Loucy (cell line): ENCODE measurements at regions not wholly inside any gene's neighbourhood (a gene's known extent, or its start where the extent isn't known, plus 50 kb on each side); places are given as distances from the start of the nearest gene placed in this dataset.

Source experiments
- EZH2phosphoT487 ChIP-seq: fragments of 200-600 bp; IDR thresholded peaks from 2 replicates; pipeline ENCODE4 v1.6.1; 2018; ENCODE audit warnings: antibody characterized with exemption, mild to moderate bottlenecking, moderate library complexity, borderline replicate concordance
- TF ChIP-seq, protein P1 (sequence below): fragments of 200-600 bp; sonication (generic); conservative IDR thresholded peaks from 2 replicates; pipeline ENCODE4 v1.5.1; 2014; ENCODE audit warnings: mild to moderate bottlenecking, antibody characterized with exemption, low read length

DNA sequence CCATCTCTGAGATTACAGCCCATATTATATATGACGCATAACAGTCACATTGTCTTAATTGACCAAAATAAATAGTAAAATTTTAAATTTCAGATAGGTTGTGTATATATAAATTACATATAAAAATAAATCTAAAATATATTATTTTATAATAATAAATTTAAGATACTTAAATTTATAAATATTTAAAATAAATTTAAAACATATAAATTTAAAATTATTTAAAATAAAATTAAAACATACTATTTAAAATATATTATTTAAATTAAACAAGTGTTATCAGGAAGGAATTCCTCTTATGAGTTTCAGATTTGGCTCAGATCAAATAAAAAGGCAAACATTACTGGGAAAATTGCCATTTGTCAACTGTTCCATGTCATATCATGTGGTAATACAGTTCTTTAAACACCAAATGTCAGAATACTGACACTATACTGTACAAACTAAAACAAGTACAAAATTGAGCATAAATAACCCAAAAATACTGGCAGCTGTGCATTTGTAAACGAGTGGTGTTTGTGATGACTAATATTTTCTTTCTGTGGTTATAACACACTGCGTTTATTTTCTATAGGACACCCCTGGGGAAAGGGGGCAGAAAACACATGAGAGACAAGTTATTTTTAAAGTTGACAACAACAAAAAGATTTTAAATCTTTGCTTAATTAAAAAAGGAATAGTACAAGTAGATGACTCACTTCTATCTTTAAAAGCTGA, 71.3 kb upstream of the DGKB start:
- TF ChIP-seq, protein P1, sequence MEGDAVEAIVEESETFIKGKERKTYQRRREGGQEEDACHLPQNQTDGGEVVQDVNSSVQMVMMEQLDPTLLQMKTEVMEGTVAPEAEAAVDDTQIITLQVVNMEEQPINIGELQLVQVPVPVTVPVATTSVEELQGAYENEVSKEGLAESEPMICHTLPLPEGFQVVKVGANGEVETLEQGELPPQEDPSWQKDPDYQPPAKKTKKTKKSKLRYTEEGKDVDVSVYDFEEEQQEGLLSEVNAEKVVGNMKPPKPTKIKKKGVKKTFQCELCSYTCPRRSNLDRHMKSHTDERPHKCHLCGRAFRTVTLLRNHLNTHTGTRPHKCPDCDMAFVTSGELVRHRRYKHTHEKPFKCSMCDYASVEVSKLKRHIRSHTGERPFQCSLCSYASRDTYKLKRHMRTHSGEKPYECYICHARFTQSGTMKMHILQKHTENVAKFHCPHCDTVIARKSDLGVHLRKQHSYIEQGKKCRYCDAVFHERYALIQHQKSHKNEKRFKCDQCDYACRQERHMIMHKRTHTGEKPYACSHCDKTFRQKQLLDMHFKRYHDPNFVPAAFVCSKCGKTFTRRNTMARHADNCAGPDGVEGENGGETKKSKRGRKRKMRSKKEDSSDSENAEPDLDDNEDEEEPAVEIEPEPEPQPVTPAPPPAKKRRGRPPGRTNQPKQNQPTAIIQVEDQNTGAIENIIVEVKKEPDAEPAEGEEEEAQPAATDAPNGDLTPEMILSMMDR: no peak
- no peak for TF ChIP-seq EZH2phosphoT487
